Muscle of back (tissue), 3 donors: ENCODE measurements at regions not wholly inside any gene's neighbourhood (a gene's known extent, or its start where the extent isn't known, plus 50 kb on each side); places are given as distances from the start of the nearest gene placed in this dataset.

Experiments
- DNase-seq, 3 donors: peaks; one replicate each; pipeline versions ENCODE4 v3.0.0 to v3.0.0-alpha.2; 2013

DNA sequence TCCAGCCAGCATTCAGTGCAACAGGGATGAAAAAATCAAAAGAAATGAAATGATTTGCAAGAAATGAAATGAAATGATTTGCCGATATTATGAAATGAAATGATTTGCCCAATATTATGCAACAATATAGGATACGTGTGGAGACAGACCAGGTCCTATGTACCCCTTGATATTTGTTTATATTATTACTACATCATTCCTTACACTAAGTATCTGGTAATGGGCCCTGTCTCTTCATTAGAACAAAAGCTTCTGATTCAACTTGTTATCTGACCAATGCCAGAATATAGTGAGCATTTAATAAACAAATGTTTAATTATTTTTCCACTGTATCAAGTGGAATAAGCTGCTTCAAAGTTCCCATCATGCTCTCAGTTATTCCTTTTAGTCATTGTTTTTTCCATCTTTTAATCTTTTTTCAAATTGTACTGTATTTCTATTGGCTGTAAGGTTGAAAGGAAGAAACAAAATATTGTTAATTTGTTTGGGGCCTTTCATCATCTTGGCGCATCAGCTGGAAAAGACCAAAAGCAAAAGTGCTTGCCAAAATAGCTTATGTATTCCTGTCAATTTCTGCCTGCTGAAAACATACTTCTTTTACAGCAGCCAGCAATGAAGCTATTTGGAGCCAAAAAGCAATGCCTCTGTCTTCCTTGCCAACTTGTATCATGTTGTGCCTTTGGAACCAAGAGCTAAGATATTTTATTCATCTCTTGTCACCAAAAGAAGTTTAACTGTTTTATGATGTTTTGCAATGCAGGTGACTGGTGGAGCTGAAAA is 2314.9 kb downstream of the LRRC4C start:
- peak; percentile 16 to 67 (median 34) for DNase-seq

DNA sequence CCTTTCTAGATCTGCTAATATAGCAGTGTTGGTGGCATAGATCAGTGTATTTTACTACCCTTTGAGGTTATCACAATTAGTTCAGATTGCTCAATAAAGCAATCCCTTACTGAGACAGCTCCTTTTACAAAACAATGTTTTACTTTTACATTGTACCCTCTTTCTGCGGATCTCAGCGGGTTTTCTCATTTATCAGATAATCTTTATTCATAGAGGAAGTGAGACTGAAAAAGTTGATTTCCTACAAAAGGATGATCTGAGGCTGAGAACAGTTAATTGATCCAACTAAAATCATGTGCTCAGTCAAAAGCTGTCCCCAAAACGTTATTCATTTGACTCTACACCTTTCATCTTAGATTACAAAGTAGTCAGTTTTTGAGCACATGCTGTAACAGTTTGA is 2319.9 kb downstream of the LRRC4C start:
- no peak for DNase-seq

DNA sequence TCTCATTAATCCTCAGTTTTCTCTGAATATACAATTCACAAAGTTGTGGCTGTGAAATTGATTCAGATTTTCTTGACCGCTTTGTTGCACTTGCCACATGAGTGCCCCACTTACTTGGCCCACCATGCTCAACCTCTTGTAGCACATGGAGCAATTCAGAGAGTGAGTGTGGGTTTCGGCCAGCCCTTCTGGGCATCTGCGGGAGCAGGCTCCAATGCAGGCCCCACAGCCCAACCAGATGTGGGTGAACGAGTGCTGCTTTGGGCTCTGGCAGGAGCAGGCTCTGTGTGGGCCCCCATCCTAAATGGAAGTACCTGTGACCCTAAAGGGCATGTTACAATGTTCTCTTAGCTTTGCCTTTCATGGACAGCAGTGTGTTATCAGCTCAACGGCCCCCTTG is 2338.6 kb downstream of the LRRC4C start:
- DNase-seq, result no peak

DNA sequence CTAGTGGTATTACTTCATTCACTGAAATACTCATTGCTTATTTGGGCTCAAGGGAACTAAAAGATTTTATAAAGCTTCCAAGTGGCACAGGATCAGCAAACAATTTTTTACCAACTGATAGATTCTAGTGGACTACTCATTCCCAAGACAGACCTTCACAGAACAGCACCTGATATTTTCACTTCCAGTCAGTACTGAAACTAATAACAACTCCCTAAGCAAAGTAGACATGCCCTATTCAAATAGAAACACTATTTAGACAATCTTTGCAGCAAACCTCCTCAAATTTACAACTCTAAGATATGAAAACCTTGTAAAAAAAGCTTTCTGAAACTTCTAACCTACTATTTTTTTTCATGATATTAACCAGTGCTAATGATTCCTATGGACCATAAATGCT is 2345.8 kb downstream of the LRRC4C start:
- DNase-seq, result no peak

DNA sequence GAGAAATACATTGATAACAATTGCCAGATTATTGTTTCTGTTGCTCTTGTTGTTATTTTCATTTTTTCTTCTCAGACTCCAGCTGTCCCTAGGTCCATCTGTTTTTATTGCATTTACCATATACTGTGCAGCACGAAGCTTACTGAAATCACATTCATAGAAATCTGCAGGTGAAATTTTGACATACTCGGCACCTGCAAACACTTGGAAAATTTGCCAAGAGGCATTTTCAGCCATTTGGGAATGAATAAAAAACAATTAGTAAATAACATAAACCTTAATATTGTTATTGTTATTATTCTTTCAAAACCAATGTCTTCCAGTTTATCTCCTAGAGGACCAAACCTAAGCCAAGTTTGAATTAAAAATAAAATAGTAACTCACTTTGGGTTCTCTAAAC is 2357.2 kb downstream of the LRRC4C start:
- DNase-seq, result peak; percentile 16 to 59 (median 16)

DNA sequence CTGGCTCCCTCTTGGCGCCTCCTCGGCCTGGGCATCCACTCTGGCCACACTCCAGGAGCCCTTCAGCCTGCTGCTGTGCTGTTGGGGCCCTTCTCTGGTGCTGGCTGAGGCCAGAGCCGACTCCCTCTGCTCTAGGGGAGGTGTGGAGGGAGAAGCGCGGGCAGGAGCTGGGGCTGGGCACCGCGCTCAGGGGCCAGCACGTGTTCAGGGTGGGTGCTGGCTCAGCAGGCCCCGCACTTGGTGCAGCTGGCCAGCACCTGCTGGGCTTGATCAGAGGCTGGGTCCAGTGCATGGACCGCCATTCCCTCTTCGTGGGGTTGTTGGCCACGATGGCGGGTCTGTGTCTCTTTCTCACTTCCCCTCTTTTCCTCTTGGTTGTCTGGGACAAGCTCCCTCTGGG is 2381.0 kb downstream of the LRRC4C start:
- no peak for DNase-seq

DNA sequence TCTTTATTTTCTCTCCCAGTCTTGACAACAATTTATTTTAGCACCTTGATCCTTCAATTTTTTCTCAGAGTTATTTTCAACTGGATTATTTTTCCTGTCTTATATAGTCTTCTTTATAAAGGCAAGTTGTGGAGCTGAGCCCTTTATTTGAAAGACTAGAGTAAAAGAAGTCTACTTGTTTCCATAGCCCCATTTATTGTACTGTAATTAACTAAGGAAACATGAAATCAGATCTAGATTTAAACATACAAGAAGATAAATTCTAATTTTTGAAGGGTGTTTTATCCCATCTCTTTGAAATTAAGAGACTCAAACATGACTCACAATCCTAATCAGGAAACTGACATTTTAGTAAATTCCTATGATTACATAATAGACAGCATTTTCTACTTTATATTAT is 2421.8 kb downstream of the LRRC4C start:
- DNase-seq, result no peak

DNA sequence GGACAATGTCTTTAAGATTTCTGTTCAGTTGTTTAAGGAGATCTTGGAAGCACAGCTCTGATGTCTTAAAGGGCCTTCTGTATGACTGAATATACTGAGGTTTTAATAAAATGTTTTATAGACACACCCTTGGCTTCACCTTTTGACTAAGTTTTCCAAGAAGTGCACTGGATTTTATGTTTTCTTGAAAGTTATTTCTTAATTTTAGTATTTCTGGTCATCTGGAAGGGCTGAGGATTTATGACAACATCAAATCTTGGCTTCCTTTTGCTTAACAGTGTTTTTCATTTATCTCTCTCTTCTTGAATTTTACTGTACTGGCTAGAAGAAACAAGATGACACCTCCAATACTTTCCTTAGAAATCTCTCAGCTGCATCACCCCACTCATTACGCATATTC is 2423.4 kb downstream of the LRRC4C start:
- DNase-seq, result peak; percentile 17 to 71 (median 47)

DNA sequence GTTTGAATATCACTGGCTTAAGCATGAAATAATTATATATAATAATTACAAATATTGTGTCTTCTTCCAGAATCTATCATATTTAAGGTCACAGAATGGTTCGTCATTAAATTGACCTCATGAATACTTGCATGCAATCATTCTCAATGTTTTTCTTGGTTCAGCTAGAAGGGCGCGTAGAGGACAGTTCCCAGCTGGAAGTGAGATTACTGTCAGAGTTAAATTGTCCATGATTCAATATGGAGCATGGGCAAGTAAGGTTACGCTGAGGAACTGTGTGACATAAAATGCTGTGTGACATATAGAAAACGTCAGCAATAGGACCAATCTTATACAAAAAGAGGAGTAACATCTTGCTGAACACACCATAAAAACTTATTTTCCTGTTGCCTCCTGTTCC is 2423.5 kb upstream of the RAG2 start:
- no peak for DNase-seq

DNA sequence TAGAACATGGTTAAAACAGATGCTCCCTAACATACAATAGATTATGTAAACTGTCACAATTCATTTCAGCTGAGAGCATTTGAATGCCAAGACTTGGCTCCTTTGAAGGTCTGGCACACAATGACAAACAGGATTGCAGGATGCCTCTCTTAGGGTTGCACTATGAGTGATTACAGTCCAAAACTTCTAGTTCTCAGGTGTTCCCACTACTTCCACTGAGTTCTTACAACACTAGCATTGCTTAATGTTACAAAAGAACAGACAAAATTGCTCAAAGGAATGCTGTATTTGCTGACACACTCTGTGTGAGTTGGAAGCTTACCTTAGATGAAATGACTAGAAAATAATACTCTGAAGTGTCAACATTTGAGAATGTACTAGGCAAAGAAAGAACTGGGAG is 2413.8 kb upstream of the RAG2 start:
- DNase-seq, result peak in 2 of 3 donors; percentile 23 to 39

DNA sequence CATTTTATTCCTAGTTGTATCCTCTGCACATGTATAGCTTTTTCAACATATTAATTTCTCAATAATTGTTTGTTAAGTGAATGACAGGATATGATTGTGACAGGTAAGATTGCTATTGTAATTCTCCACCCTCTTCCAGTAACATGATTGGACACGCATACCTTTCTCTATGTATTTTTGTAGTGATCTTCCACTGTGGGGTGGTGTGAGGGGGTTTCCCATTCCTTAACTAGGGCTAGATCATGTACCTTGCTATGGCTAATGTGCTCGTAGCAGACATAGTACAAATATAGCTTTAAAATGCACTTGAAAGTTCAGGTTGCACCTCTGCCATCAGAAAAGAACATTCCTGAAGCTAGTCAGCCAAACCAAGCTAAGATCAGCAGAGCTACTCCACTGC is 2392.8 kb upstream of the RAG2 start:
- no peak for DNase-seq

DNA sequence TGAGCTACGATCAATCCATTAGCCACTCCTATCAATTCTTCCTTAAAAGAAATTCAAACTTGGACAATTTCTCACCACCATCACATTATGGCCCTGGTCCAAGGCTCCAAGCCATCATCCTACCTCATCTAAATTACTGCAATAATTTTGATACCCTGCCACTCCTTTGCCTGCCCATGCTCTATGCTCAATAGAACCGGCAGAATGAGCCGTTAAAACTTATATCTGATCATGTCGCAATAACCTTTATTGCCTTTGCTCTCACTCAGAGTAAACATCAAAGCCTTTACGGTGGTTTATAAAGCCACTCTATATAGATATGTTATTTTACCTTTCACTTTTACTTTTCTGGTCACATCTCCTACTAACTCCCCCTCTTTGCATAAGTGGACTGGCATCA is 2392.1 kb upstream of the RAG2 start:
- DNase-seq, result no peak

DNA sequence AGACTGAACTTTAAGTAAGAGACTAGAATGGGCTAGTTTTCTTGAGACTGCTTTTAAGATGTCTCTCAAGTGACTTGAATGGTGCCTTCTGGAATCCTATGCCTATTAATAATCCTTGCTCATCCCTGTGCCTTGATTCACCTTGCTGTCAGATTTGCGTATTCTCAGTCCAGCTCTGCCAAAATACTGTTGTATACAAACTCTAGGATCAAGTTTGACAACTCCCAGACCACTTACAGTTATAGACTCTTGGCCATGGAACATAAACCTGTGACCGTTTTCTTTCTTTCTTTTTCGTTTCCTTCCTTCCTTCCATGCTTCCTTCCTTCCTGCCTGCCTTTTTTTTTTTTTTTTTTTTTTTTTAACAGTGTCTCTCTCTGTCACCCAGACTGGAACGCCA is 2390.9 kb upstream of the RAG2 start:
- DNase-seq, result no peak

DNA sequence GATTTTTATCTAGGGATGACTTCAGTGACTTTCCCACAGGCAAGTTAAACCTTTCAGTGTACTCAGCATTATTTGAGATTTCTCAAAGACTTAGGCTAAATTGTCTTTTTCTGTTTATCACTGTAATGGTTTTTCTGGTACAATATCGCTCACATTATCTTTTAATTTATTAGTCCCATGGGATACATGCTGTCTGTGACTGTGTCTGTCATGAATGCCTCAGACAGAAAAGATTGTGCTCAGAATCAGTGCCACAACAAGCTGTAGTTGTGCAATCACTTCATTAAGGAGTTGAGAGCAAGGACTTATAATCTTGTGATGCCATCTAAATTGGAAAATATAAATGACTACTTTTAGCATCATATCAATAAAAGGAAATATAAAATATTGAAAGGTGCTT is 2374.2 kb upstream of the RAG2 start:
- no peak for DNase-seq

DNA sequence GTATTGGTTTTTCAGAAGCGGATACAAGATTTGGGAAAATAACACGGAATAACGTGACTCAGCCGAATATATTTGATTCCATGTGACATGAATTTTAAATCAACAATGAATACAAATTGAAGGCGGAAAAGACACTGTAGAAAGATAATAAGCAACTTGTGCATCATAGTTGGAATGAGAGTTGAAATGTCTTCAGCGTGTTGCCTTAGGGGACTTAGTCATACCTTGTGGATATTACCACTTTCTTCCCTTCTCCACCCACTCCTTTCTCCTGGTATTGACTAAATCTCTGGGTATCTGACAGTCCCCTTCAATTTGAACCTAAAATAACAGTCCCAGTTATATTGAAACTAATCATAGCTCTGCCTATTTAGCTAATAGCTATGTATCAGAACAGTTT is 2373.1 kb upstream of the RAG2 start:
- no peak for DNase-seq

DNA sequence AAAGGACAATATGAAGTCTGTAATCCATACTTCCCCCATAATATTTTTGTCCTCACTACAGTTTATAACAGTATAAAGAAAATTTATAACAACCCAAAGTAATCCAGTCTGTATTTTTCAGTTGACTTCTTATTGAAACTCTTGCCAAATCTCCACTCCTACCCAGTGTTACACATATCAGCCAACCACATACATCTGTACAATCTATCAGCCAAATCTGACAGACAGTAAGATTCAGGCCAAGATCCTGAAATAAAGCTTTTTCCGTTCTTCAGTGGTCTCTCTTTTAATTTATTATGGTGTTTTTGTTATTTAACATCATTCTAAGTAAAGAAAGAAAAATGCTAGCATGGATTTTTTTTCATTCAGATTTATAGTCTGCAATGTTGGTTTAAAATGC is 2370.9 kb upstream of the RAG2 start:
- DNase-seq, result peak in 2 of 3 donors; percentile 9 to 53

DNA sequence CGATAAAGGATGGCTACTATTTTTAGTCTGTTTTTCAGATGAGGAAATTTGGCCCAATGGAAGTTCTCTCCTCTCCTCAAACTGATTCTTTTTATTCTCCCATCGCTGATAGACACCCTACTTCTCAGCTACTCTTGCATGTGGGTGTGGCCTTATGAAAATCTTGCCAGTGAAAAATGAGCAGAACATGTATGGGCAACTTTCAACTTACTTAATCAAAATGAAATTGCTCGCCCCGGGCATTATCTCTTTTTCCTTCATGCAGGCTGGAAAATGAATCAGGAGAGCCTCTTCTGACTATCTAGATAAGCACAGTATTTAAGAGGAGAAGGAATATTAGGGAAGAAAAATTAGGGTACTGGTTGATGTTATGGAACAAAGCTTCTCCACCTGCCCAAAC is 2354.7 kb upstream of the RAG2 start:
- no peak for DNase-seq

DNA sequence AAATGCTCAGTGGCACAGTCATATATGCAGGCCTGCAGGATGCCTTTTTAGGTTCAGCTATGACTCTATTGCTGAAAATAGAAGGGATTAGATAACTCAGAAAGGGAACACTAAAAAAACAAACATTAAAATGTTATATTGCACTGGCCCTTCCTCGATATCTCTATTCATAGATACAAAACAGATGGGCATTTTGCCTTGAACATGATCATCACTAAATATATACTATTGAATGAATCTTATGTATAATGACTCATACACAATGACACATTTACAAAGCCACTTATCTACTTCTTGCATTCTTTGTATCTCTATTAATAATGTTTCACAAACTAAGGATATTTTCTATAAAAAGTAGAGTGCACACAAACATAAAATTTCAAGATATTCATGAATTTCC is 2352.8 kb upstream of the RAG2 start:
- no peak for DNase-seq

DNA sequence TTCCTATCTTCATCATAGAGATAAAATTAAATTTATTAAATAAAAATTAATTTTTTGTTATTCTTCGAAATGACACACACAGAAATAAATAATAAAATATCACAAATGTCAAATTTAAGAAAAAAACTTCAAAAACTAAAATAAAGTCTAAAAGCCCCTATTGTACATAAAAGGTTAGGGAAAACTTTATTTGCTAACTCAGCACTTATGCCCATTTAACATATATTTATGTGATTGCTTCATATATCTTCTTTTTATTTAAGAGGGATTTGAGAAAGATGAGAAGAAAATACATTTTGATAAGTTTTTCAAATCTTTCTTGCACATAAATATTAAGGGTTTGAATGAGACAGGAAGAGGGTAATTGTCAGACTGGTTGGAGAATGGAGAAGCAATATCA is 2350.4 kb upstream of the RAG2 start:
- no peak for DNase-seq

DNA sequence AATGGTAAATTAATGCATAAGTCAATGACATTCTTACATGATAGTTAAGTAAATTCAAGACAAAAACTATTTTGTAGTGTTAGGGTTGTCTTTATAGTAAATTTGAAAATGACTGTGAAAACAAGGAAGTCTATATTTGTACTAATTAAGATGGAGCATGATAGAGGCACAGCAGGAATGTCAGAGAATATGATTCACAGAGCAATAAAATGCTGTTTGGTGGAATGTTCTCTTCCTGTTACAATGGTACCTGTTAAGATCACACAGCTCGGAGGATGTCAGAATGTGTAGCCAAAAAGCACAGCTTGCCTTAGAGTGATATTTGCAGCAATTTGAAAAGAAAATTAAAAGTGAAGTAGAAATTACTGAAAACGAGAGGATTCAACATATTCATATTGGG is 2339.7 kb upstream of the RAG2 start:
- no peak for DNase-seq

DNA sequence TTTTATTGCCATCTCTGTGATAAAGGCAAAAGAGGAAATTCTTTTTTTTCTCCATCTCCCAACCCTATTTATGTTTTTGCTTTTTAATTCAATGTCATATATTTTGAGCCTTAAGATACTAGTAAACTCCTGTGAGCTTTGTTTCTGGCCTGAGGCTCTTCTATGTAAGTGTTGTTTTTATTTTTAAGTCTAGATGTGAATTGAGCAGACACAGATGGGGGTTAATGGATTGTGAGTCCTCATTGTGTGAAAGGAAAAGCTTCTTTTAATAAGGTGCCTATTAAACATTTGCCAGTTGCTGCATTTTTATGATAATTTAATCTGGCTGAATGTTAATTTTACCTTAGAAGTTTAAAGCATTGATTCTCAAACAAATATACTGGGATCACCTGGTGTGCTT is 2337.9 kb upstream of the RAG2 start:
- no peak for DNase-seq

DNA sequence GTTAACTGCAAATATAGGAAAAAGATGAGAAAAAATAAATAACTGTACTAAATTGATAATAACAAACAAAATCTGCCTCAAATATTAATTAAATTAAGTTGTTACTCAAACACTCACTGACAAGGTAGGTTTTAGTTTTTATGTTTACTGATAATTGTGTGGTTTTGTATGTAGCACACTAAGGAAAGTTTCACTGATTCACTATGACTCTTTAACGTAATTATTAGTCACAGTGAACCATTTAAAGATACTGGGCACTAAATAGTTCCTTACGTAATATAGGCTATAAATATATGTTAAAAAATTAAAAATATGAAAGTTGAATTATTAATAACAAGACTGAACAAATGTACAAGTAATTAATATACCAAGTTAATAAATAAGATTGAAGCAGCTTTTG is 2330.0 kb upstream of the RAG2 start:
- no peak for DNase-seq

DNA sequence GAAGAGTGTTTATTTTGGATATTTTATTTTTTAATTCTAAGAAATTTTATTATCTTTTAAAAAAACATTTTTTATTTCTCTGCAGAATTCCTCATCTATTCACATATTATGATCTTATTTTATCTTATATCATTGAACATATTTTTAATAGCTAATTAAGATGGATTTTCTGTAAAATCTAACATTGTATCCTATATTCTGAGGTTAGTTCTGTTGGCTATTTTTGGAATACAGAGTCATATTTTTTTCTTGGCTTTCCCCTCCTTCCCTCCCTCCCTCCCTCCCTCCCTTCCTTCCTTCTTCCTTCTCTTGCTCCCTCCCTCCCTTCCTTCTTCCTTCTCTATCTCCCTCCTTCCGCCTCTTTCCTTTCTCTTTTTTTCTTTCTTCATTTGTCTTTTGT is 2326.6 kb upstream of the RAG2 start:
- DNase-seq, result no peak

DNA sequence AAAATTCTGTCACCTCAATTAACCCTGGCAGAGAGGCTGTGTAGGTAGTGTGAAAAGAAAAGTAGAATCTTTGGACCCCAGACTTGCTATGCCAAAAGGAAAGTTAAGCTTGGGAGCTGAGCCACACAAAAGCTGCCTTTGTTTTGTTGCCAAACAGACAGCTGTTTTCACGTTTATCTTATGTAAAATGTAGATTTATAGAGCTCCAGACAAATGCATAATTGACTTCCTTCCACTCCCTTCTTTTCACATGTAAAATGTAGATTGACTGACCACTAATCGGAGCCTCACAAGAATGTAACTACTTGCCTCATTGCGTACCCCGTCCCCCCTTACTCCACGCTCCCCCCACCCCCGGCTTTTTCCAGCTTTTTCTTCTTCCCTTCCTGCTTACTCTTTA is 2302.2 kb upstream of the RAG2 start:
- peak; percentile 16 to 65 (median 31) for DNase-seq
